Activated T-cell treated with anti-CD3 and anti-CD28 coated beads for 24 hours (primary cell): ENCODE measurements at regions not wholly inside any gene's neighbourhood (a gene's known extent, or its start where the extent isn't known, plus 50 kb on each side); places are given as distances from the start of the nearest gene placed in this dataset.

ENCODE experiments used
- DNase-seq: peaks from one replicate; pipeline ENCODE4 v3.0.0-alpha.2; 2020; ENCODE audit warnings: low read depth

GRCh38 chr1:55626326-55626725 is 411.2 kb upstream of the USP24 start:
- no peak for DNase-seq

- no peak for DNase-seq
Observed at GRCh38 chr1:55624766-55625165, 409.6 kb upstream of the USP24 start.

- DNase-seq = no peak
Observed at GRCh38 chr1:55623311-55623710, 408.1 kb upstream of the USP24 start.

- DNase-seq = no peak
Observed at GRCh38 chr1:55622074-55622473, 406.9 kb upstream of the USP24 start.

GRCh38 chr1:55618199-55618598 is 403.0 kb upstream of the USP24 start:
- no peak for DNase-seq

- no peak for DNase-seq
Observed at GRCh38 chr1:55617288-55617982, 402.3 kb upstream of the USP24 start.

GRCh38 chr1:55612988-55613387 is 397.8 kb upstream of the USP24 start:
- DNase-seq = no peak

- DNase-seq = no peak
Observed at GRCh38 chr1:55611123-55611522, 396.0 kb upstream of the USP24 start.

- DNase-seq = no peak
Observed at GRCh38 chr1:55610203-55610602, 395.0 kb upstream of the USP24 start.

GRCh38 chr1:55609630-55610029 is 394.5 kb upstream of the USP24 start:
- no peak for DNase-seq

GRCh38 chr1:55605155-55605554 is 390.0 kb upstream of the USP24 start:
- DNase-seq = no peak

GRCh38 chr1:55604749-55605148 is 389.6 kb upstream of the USP24 start:
- DNase-seq = no peak

GRCh38 chr1:55604179-55604578 is 389.0 kb upstream of the USP24 start:
- no peak for DNase-seq

GRCh38 chr1:55600242-55600641 is 385.1 kb upstream of the USP24 start:
- DNase-seq = no peak

GRCh38 chr1:55597910-55598309 is 382.7 kb upstream of the USP24 start:
- DNase-seq = no peak

- no peak for DNase-seq
Observed at GRCh38 chr1:55594701-55595100, 379.5 kb upstream of the USP24 start.

GRCh38 chr1:55593298-55593697 is 378.1 kb upstream of the USP24 start:
- no peak for DNase-seq

- DNase-seq = no peak
Observed at GRCh38 chr1:55592122-55592521, 377.0 kb upstream of the USP24 start.

GRCh38 chr1:55589671-55590297 is 374.6 kb upstream of the USP24 start:
- no peak for DNase-seq

GRCh38 chr1:55588309-55588708 is 373.1 kb upstream of the USP24 start:
- no peak for DNase-seq

- DNase-seq = no peak
Observed at GRCh38 chr1:55586771-55587170, 371.6 kb upstream of the USP24 start.

- no peak for DNase-seq
Observed at GRCh38 chr1:55585402-55585792, 370.2 kb upstream of the USP24 start.

- DNase-seq = no peak
Observed at GRCh38 chr1:55584526-55585401, 369.6 kb upstream of the USP24 start.
